Coronary artery (tissue), 2 donors: ENCODE measurements at regions not wholly inside any gene's neighbourhood (a gene's known extent, or its start where the extent isn't known, plus 50 kb on each side); places are given as distances from the start of the nearest gene placed in this dataset.

Source experiments
- DNase-seq: peaks from one replicate; pipeline ENCODE4 v3.0.0-alpha.2; 2017; ENCODE audit warnings: low spot score
- H3K27ac ChIP-seq, 2 donors: fragments of 200-600 bp; sonication (generic); one replicate each; pipeline ENCODE4 v1.5.1; 2016 to 2019
- H3K4me3 ChIP-seq: fragments of 200-600 bp; sonication (generic); 2 replicates; pipeline ENCODE4 v1.5.1; 2016; ENCODE audit warnings: mild to moderate bottlenecking, moderate library complexity
- TF ChIP-seq, protein P1 (sequence below): fragments of 200-600 bp; sonication (generic); IDR thresholded peaks from one replicate; pipeline ENCODE4 v1.5.1; 2019; ENCODE audit warnings: antibody characterized with exemption

DNA sequence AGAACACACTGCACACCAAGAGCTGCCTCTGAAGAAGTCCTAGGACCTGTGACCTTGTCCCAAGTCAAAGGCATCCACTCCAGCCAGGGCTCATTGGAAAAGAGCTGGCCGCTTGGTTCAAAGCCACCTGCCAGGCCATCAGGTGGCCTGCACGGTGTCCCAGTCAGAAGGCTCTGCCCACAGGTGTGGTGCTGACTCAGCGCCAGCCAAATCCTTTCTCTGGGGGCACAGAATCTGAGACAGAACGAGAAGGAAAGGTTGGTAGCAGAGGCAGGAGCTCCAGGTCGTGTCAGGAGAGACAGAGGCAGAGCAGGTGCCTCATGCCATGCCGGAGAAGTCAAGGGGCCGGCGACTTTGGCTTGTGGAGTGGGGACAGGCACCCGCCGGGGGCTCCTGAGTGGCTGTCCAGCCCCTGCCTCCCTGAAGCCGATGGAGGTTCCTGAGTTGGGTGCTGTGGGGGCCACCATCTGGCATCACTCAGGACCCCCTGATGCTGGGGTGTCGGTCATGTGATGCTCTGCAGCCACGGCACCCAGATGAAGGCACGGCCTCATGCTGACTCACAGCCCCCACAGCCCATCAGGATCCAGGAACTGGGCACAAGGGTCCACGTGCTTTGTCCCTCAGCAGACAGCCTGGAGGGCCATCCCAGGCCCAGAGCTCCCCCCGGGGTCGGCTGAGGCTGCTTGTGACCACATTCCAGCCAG is 128.1 kb upstream of the FOXF1 start:
- TF ChIP-seq, protein P1, sequence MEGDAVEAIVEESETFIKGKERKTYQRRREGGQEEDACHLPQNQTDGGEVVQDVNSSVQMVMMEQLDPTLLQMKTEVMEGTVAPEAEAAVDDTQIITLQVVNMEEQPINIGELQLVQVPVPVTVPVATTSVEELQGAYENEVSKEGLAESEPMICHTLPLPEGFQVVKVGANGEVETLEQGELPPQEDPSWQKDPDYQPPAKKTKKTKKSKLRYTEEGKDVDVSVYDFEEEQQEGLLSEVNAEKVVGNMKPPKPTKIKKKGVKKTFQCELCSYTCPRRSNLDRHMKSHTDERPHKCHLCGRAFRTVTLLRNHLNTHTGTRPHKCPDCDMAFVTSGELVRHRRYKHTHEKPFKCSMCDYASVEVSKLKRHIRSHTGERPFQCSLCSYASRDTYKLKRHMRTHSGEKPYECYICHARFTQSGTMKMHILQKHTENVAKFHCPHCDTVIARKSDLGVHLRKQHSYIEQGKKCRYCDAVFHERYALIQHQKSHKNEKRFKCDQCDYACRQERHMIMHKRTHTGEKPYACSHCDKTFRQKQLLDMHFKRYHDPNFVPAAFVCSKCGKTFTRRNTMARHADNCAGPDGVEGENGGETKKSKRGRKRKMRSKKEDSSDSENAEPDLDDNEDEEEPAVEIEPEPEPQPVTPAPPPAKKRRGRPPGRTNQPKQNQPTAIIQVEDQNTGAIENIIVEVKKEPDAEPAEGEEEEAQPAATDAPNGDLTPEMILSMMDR, result no peak
- Histone ChIP-seq H3K27ac (no peak overlapping the region), H3K4me3 (no peak overlapping the region)
- DNase-seq, result no peak

DNA sequence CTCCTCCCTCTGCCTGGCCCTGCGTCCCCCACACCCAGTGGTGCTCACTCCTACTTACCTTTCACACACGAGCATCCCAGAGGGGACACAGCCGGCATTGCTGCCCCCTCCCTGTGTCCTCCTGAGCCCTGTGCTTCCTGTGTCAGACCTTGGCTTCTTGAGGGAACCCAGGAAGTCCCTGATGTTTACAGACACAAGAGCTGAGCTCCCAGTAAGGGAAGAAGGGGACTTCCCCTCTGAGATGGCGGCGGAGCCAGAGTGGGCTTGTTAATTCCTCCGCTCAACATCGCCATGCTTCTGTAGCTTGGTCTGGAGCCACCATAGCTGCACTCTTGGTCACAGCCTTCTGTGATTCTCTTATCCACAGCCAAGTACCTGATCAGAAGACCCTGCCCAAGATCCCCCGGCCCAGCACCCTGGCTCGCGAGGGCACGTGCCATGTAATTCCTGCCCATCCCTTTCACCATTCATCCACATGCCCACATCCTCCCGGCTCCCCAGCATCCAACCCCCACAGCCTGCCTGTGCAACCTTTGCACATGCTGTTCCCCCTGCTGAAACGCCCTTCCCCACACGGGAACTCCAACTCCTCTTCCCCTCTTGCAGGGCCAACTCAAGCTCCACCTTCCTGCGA is 127.4 kb upstream of the FOXF1 start:
- Histone ChIP-seq H3K27ac (peak overlapping the region in 1 of 2 donors; percentile 42), H3K4me3 (no peak overlapping the region)
- no peak for DNase-seq
- TF ChIP-seq, protein P1, result no peak

DNA sequence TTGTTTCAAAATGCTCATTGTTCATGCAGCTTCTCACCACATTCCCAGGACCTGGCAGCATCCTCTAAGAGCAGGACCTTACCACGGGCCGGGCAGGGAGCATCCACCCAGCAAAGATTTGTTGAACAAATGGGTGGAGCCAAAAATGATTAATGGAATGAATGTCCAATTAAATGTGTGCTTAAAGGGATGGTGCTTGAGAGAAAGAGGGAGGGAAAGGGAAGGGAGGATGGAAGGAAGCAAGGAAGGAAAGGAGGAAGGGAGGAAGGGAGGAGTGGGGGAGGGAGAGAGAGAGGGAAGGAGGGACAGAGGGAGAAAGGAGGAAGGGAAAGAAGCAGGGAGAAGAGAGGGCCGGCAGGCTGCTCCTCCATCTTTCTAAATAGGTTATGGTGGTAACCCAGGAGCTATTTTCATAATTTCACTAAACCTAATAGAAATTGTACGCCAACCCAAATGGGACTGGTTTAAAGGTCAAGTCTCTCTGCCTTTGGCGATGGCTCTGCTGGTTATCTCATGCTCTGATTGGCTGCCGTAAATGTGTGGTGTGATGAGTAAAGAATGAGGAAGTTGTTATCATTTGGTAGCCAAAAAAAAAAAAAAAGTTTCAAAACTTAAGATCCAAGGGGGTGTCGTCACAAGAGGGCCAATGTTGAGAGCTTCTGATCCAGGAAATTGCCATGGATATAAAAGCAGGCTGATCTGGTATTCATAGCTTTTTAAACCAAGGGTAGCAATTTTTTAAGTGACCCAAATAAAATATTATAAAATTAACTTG is 126.7 kb upstream of the FOXF1 start:
- no peak for DNase-seq
- no peak overlapping the region for H3K4me3 ChIP-seq
- H3K27ac ChIP-seq, result peak overlapping the region in 1 of 2 donors; percentile 42
- TF ChIP-seq, protein P1, result no peak

DNA sequence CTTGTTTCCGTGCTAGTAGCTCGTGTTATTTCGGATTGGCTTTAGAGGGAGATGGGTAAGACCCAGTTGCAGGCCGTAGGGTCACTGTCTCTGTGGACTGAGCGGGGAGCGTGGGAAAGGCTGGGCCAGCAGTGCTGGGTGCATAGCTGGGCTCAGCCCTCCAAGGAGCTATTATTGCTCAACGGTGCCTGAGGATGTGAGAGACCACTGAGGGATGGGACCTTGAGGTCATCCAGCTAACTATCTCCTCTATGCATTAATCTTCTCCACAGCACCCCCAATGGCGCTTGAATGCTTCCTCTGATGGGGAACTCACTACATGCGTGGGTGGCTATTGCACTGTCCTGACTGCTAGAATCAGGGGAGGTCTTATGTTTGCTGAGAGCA is 126.1 kb upstream of the FOXF1 start:
- no peak for DNase-seq
- TF ChIP-seq, protein P1, result no peak
- H3K27ac ChIP-seq, result peak overlapping the region in 1 of 2 donors; percentile 21

DNA sequence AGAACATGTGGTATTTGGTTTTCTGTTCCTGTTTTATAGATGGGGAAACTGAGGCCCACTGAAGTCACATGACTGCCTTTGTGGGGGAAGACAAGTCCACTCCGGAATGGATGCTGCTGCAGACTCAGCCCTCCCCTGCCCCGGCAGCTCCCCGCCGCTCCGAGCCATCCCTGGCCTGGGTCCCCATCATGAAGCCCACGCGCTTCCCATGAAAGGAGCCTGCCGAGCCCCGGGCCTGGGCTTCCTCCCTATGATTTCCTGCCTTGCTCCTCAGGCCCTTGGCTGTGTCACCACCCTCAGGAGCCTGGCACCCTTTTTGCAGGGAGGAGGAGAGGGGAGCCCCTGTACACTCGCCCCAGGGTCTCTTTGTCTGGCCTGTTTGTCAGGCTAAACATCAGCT is 125.3 kb upstream of the FOXF1 start:
- Histone ChIP-seq H3K4me3 (no peak overlapping the region), H3K27ac (no peak overlapping the region)
- TF ChIP-seq, protein P1, result no peak
- DNase-seq, result no peak

More for the DNA sequence above, 126.1 kb upstream of the FOXF1 start:
- H3K4me3 ChIP-seq, result no peak overlapping the region

DNA sequence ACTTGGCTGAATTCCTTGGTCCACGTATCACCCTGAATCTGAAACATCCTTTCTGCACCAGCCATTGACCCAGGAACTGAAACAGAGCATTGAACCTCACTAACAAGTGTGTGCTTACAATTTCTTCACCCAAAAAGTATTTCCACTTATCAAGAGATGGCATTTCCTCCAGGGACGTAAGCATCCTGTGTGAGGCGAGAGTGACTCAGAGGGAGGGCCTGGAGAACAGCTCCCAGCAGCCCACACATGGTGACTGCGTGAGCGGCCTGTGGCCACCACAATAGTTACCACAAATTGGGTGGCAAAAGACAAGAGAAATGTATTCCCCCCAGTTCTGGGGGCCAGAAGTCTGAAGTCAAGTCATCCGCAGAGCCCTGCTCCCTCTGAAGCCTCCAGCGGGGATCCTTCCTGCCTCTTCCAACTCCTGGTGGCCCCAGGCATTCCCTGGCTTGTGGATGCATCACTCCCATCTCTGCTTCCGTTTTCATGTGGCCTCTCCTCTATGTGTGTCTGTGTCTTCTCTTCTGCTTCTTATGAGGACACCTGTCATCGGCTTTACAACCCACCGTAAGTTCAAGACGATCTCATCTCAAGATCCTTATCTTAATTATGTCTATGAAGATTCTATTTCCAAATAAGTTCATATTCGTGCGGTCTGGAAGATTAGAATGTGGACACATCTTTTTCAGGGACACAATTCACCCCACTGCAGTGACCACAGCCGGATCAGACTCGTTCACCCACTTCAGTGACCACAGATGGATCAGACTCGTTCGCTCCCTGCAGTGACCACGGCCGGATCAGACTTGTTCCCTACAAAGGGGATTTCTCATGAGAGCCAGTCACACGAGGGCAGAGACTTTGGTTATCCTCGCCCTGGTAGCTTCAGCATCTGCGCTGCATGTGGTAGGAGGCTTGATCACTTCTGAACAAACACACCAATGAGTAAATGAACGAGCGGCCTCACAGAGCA is 122.6 kb upstream of the FOXF1 start:
- no peak for DNase-seq
- Histone ChIP-seq H3K27ac (no peak overlapping the region), H3K4me3 (no peak overlapping the region)
- TF ChIP-seq, protein P1, result no peak
